HK-2 (cell line): ENCODE measurements at regions not wholly inside any gene's neighbourhood (a gene's known extent, or its start where the extent isn't known, plus 50 kb on each side); places are given as distances from the start of the nearest gene placed in this dataset.

Experiments
- DNase-seq: peaks from one replicate; pipeline ENCODE4 v3.0.0-alpha.2; 2018; ENCODE audit not compliant: unreplicated experiment

DNA sequence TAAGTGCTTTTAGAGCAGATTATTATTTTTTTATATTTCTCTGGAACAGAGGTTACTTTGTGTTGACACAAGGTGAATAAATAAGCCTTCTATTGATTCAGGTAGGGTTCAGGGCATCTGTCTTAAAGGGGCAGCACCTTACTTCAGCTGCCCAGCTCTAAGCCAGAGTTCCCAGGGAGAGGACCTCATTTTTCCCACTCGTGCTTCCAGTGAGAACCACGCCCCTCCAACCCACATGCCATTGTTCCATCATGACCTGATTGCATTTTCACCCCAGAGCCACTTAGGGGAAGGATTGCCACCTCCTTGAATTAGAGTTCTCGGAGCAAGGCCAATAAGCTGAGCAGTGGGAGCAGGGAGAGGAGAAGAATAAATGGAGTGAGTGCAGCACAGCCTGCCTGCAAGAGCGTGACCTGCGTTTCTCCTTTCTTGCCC, 104.3 kb upstream of the FRY start:
- DNase-seq, result no peak

DNA sequence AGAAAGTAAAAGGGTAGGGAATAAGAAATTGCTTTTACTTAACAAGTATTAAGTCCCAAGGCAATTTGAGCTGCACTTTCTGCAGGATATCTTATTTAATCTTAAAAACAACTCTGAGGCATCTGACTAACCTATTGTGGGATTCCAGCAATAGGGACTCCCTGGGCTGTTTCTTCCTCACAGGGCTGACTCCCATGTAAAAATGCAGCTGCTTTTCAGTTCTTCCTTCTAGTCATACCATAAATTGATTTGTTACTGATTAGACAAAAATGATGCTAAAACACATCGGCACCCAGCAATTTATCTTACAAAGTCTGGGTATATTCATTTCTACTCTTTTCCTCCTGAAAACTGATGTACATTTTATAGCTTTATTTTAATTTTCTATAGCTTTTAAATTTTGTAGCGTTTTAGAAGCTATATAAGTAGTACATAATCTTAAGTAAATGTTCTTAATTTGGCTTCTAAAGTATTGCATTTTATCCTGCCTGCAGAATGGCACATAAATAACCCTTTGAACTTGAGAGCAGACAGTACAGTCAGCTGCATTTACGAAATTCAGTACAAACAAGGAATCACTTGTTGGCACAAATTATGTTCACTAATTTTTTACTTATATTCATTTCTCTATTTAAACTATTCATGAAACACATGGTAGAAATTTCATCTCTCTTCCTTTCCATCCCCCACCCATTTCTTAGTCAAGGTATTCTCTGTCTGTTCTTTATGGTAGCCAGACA, 102.4 kb upstream of the FRY start:
- DNase-seq, result no peak

- no peak for DNase-seq
Observed at GRCh38 chr13:31930490-31930889, 101.1 kb upstream of the FRY start.

DNA sequence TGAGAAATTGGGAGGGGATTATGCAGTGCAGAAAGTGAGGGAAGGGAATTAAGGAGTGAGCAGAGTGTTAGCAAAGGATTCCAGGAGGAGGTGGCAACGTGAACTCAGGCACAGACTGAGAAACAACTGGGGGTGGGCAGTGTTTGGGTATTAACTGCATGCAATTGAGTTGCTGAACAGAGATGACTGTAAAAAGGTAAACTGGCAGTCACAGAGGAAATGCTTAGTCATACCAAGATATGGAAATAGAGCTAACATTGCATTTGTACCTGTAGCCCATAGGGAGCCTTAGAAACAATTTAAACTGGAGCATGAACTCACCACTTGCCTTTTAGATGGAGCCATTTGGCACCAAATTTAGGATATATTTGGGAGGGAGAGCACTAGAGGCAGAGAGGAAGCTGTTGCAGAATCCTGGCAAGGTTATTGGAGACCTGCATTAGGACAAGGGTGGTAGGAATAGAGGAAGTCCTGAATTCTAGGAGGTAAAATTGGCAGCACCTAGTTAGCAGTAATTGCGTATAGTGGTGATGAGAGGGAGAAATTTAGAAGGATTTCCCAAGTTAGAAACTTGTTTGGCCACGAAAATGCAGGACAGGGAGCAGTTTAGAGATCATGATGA, 100.6 kb upstream of the FRY start:
- DNase-seq, result no peak

GRCh38 chr13:31937436-31937835, 94.1 kb upstream of the FRY start:
- DNase-seq, result no peak

GRCh38 chr13:31940076-31940475, 91.5 kb upstream of the FRY start:
- no peak for DNase-seq

- no peak for DNase-seq
Observed at GRCh38 chr13:31943591-31943990, 88.0 kb upstream of the FRY start.

DNA sequence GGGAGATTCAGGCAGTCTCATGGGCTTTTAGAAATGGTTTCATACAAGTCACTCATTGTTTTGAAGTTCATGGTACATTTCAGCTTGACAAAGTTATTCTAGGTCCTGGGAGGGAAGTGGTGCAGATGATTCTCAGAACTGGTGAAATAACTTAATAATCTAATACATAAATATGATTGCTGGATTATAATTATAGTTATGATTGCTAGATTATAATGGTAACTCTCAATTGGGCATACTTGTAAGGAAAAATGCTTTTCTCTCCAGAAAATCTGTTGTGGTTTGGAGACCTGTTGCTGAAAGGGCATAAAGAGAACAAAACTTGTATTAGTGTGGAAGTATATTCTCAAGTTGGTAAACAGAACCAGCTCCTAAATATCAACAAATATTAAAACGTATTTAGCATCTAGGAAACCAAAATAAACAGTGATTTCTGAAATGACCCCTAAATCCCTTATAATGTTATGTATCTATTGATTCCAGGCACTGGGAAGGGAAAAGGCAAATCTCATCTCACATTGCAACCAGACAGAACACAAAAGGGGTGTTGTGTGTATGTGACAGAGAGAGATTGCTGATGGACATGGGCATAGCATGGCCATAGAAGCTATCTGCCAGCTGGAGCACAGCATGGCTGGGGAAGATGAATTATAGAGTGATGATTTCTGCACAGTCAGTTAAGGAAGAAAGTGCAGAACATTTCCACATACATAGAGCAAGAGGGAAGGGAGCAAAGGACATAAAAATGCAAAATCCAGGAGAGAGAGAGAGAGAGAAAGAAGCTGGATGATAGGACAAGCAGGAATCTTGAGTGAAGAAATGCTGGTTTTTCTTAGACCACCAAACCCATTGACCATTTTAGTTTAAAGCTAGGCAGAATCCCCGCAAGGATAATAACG, 87.1 kb upstream of the FRY start:
- DNase-seq, result no peak

GRCh38 chr13:31945202-31945961, 86.2 kb upstream of the FRY start:
- DNase-seq, result peak; percentile 30

DNA sequence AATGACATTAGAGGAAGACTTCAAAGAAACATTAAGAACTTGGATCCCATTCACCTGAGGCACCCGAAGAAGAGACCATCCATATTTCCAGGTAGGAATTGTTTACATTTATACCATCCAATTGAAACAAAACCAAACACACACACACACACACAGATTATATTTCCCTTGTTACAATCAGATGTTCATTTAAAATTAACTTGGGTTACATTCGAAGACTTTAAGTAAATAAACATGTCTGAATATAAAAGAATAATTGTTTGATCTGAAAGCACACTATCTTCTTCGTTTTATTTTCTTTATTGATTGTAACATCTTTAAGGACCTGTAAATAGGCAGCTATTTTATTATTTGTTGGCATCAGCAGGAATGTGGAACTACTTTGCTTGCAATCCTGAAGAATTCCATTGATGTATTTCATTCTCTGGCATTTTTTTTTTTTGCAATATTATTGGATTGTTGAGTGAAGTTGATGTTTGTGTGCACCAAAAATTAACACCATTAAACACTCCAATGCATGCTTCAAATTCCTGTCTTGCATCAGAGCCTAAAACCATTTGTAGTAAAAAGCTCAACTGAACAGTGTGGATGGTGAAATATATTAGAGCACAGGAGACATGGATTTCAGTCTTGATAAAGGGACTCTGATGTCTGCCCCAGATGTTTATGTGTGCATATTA, 85.3 kb upstream of the FRY start:
- no peak for DNase-seq

DNA sequence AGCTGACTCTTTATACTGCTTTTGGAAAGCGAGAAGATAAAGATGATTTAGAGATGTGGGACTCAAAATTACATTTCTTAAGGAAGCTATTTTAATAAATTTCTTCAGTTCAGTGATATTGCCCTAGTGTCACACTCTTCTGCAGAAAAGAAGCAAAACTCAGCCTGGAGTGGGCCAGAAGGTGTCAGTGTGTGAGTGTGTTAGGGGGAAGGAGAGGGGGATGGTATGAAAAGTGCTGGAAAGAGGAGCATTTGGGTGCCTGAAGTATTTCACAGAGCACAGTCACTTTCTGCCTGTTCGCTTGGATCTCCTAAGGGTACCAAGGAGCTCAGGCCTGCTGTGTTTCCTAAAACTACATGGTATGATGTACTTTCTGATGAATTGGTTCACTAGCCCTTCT, 84.5 kb upstream of the FRY start:
- DNase-seq, result no peak

GRCh38 chr13:31947506-31947905, 84.1 kb upstream of the FRY start:
- no peak for DNase-seq

GRCh38 chr13:31949486-31949885, 82.1 kb upstream of the FRY start:
- no peak for DNase-seq

DNA sequence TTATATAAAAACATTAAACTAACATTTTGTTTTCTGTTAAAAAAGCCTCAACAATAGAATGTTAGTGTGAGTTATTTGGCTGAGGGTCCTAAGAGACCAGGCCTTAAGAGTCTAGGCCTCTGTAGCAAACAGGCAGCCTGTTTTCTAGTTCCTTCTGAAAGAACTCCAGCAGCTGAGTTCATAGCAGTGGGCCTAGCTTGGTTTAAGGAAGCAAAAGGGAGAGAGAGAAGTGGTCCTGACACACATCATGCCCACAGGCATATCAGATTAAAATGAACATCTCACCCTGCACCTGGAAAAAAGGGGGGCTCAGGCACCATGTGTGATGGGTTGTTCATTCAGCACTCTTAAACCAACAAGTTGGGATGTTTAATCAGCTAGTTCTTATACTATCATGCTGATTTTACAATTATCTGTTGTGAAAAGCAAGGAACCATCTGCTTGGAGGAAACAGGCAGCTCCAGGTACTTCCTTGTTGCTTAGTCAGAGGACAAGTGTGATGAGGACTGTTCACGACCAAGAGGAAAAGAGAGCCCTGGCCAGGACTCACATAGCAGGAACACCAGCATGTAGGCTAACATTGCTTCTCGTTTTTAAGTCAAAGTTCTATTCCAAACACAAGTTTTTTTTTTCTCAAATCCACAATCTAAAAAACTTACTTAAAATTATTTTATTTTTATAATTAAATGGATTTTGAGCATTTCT, 81.3 kb upstream of the FRY start:
- DNase-seq, result no peak

DNA sequence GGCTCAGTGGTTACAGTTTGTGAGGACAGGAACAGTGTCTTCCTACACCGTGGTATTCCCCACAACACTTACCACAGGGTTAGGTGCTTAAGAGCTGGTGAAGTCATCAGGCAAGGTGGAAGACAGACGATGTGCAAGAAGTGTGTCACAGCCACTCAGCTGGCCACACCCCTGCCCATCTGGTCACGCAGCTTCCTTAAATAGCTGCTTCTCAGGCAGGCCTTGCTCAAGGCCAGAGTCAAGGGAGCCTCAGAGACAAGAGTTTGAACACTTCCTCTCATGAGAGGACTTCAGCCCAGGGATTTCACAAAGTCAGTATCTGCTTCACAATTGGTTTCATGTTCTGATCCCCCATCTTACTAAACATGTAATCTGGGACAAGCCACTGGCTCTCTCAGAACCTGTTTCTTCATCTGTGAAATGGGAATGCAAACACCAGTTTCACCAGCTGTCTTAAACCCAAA, 80.3 kb upstream of the FRY start:
- peak; percentile 7 for DNase-seq

GRCh38 chr13:31952641-31953380, 78.8 kb upstream of the FRY start:
- no peak for DNase-seq

- no peak for DNase-seq
Observed at GRCh38 chr13:31955101-31955500, 76.5 kb upstream of the FRY start.

DNA sequence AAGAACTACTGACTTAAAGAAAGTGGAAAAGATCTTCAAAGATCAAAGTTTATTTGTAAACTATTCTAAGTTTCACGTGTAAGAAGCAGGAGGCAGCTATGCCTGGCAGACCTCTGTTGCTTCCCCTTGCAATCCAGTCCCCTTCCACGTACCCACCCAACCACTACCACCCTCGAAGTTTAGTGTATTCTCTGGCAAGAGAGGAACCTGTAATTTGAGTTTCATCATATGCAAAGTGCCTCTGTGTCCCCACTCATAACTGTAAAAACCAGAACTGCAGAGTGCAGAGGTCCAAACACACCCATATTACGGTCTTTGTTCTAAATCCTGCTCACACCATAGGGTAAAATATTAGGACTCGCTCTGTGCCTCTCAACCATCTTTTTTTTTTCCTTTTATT, 75.8 kb upstream of the FRY start:
- no peak for DNase-seq

- no peak for DNase-seq
Observed at GRCh38 chr13:31956980-31957644, 74.5 kb upstream of the FRY start.
